Uterus (tissue), 3 donors: ENCODE measurements at regions not wholly inside any gene's neighbourhood (a gene's known extent, or its start where the extent isn't known, plus 50 kb on each side); places are given as distances from the start of the nearest gene placed in this dataset.

Experiments used
- DNase-seq, 2 donors: peaks; one replicate each; pipeline ENCODE4 v3.0.0-alpha.2; 2019 to 2020
- H3K27ac ChIP-seq, 2 donors: fragments of 200-600 bp; sonication (generic); 1 replicate in 1 of 2; 2 replicates in 1 of 2; pipeline ENCODE4 v1.5.1; 2016 to 2018
- H3K27me3 ChIP-seq, 2 donors: fragments of 200-600 bp; sonication (generic); one replicate each; pipeline ENCODE4 v1.5.1; 2018 to 2019; ENCODE audit warnings: control low read depth in 1 of 2
- H3K36me3 ChIP-seq, 2 donors: fragments of 200-600 bp; sonication (generic); one replicate each; pipeline ENCODE4 v1.5.1; 2019; ENCODE audit warnings: control low read depth in 1 of 2
- H3K4me1 ChIP-seq, 2 donors: fragments of 200-600 bp; sonication (generic); one replicate each; pipeline ENCODE4 v1.5.1; 2018 to 2019; ENCODE audit warnings: control low read depth in 1 of 2
- H3K4me3 ChIP-seq, 2 donors: fragments of 200-600 bp; sonication (generic); 1 replicate in 1 of 2; 2 replicates in 1 of 2; pipeline ENCODE4 v1.5.1; 2018 to 2019; ENCODE audit warnings: mild to moderate bottlenecking in 1 of 2
- H3K9me3 ChIP-seq, 2 donors: fragments of 200-600 bp; sonication (generic); one replicate each; pipeline ENCODE4 v1.5.1; 2019; ENCODE audit warnings: control low read depth in 1 of 2
- CTCF ChIP-seq, 4 experiments: fragments of 200-600 bp in 2 of 4; fragments of 450-650 bp in 2 of 4; sonication (generic) in 2 of 4; IDR thresholded peaks; one replicate each; pipeline ENCODE4 v1.5.1; 2016 to 2019; ENCODE audit warnings: antibody characterized with exemption in 4 of 4, mild to moderate bottlenecking in 2 of 4, moderate library complexity in 1 of 4
- POLR2A ChIP-seq, 2 donors: fragments of 450-650 bp; IDR thresholded peaks; one replicate each; pipeline ENCODE4 v1.6.1; 2016; ENCODE audit warnings: antibody characterized with exemption in 2 of 2, mild to moderate bottlenecking in 1 of 2, moderate library complexity in 1 of 2
- intact Hi-C: fragments of 100-400 bp; cut with DNase I; formaldehyde crosslinking; loops from one replicate; pipeline ENCODE4 v1.15.1; 2023; ENCODE audit warnings: low total_unique reads
- donor health status: DM: yes; HTN: yes; CAD: no.

DNA sequence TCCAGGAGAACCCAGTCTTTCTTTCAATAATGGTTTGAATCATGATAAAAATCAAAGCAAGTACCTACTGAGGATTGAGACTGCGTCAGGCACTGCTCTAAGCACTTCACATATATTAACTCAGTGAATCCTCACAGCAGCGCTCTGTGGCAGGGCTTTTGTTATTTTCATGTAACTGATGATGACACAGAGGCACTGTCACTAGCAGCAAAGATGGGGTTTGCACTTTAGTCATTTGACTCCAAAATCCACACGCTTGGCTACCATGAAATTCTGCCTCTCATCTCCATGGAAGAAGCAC is 98.8 kb upstream of the GSC start:
- H3K4me1 ChIP-seq: no peaks in the 10 kb centered on the region

DNA sequence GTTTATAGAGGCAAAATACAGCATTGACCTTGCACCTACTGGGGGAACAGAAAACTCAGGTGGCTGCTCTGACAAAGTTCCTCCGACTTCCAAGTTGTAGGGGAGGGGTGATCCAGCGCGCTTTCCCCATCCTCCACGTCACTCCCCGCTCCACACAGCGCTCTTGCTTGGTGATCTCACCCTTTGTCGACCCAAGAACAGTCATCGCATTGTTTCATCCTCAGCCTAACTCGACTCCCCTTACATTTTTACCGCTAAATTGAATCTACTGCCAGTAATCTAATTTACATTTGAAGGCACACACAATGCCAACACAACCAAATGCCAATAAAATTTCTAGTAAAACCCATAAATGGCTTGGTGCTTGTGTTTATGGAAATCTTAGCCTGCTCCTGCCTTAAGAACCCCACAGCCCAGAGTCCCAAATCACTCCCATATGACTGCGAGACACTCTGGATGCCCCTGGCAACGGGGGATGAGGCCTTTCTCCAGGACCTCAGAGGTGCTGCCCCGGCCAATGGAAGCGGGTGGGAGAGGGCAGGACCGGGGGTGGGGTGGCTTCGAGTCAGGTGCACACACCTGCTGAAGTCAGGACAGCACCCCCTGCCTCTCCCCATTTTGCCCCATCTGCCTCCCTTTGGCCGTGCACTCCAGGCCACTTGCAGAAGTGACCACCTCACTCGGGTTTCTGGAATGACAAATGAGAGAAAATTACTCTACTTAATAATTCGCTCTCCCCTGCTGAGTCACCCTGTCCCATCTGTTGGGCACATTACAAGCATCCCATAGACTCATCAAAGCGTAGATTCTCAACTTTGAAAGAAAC is 98.2 kb upstream of the GSC start:
- H3K4me3 ChIP-seq: no peak overlapping the region
- no peaks in the 10 kb centered on the region for H3K4me1 ChIP-seq
- H3K9me3 ChIP-seq: no peaks in the 10 kb centered on the region
- no peak for TF ChIP-seq POLR2A (IDR thresholded peaks at IDR 0.05)
- TF ChIP-seq CTCF (IDR thresholded peaks at IDR 0.05): no peak
- no peak overlapping the region for H3K27ac ChIP-seq
- DNase-seq: no peak
- H3K27me3 ChIP-seq: peaks cover 0 to 2% of the 10 kb centered on the region in 2 donors
- H3K36me3 ChIP-seq: no peaks in the 10 kb centered on the region
- intact Hi-C loops: no loop called here

More for the DNA sequence above, 98.8 kb upstream of the GSC start:
- no peak for TF ChIP-seq CTCF (IDR thresholded peaks at IDR 0.05)
- no peaks in the 10 kb centered on the region for H3K27me3 ChIP-seq
- H3K9me3 ChIP-seq: no peaks in the 10 kb centered on the region
- H3K4me3 ChIP-seq: no peak overlapping the region
- no peak overlapping the region for H3K27ac ChIP-seq
- no peak for DNase-seq
- intact Hi-C loops: no loop called here
- H3K36me3 ChIP-seq: no peaks in the 10 kb centered on the region

GRCh38 chr14:94867209-94867608 is 97.3 kb upstream of the GSC start:
- Histone ChIP-seq H3K27ac (no peak overlapping the region), H3K27me3 (peaks cover 0 to 4% of the 10 kb centered on the region in 2 donors), H3K9me3 (no peaks in the 10 kb centered on the region), H3K4me1 (no peaks in the 10 kb centered on the region), H3K4me3 (no peak overlapping the region), H3K36me3 (no peaks in the 10 kb centered on the region)
- TF ChIP-seq POLR2A (IDR thresholded peaks at IDR 0.05): no peak
- no peak for TF ChIP-seq CTCF (IDR thresholded peaks at IDR 0.05)
- DNase-seq: no peak
- intact Hi-C loops: no loop called here

DNA sequence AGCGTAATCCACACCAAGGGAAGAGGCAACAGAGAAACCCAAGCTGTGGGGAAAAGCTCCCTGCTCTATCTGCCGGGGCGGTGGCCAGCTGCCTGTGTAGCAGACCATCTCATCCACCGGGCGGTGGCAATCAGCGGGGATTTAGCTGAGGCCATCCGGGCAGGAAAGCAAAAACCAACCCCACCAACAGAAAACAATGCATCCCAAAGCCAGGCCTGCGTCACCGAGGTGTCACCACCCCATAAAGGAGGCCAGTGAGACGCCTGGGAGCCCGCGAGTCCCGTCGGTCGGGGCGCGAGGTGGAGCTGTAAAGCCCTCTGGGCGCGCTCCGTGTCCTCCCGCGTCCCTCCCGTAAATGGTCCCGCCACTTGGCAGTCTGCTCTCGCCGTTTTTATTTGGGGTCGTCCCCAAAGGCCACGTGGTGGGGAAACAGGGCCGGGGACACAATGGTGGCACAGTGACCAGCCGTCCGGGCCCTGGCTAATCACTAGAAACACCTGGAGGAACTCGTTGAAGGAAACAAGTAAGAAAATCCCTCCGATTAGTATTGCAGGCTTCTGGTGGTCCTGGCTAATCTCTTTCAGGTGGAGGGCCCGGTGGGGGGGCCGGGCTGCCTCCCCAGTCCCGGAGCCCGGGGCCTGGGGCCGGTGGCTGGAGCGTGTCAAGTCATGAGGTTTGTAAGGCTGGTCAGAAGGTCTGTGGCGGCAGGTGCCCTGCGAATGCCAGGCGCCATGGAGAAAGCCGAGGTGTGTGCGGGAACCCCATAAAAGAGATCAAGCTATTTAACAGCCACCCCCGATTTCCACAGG is 94.7 kb upstream of the GSC start:
- DNase-seq: no peak
- H3K9me3 ChIP-seq: no peaks in the 10 kb centered on the region
- H3K36me3 ChIP-seq: no peaks in the 10 kb centered on the region
- TF ChIP-seq POLR2A (IDR thresholded peaks at IDR 0.05) (no peak), CTCF (IDR thresholded peaks at IDR 0.05) (no peak)
- peaks cover 0 to 4% of the 10 kb centered on the region in 2 donors for H3K27me3 ChIP-seq
- no peaks in the 10 kb centered on the region for H3K4me1 ChIP-seq
- intact Hi-C loops: no loop called here
- no peak overlapping the region for H3K4me3 ChIP-seq
- H3K27ac ChIP-seq: no peak overlapping the region

DNA sequence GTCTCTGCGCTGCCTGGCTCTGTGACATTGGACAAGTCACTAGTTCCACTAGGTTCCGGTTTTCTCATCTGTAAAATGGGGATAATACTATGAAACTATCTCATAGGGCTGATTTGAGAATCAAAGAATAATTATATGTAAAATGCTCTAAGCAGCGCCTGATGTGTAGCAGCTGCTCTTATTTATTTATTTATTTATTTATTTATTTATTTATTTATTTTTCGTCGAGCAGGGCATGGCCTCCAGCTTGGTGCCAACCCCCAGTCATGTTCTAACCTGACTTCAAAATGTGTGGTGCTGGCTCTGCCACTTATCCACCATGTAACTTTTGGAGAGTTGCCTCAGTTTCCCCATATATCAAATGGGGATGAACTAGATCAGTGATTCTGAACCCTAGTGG is 93.5 kb upstream of the GSC start:
- DNase-seq: no peak
- H3K9me3 ChIP-seq: no peaks in the 10 kb centered on the region
- no peaks in the 10 kb centered on the region for H3K4me1 ChIP-seq
- H3K36me3 ChIP-seq: no peaks in the 10 kb centered on the region
- intact Hi-C loops: no loop called here
- H3K27ac ChIP-seq: no peak overlapping the region
- H3K27me3 ChIP-seq: peaks cover 0 to 4% of the 10 kb centered on the region in 2 donors
- no peak for TF ChIP-seq POLR2A (IDR thresholded peaks at IDR 0.05)
- H3K4me3 ChIP-seq: no peak overlapping the region
